Transverse colon (tissue), 4 donors: ENCODE measurements at regions not wholly inside any gene's neighbourhood (a gene's known extent, or its start where the extent isn't known, plus 50 kb on each side); places are given as distances from the start of the nearest gene placed in this dataset.
"Not testable (repeated sequence)": the region's sequence is repeated elsewhere in the genome, so short reads cannot be mapped to it uniquely, and the experiment has no call there.

Experiments
- CTCF ChIP-seq, 5 experiments: fragments of 200-600 bp in 3 of 5; fragments of 450-650 bp in 2 of 5; sonication (generic) in 3 of 5; IDR thresholded peaks; 1 replicate in 2 of 5; 2 replicates in 3 of 5; pipeline ENCODE4 v1.5.1; 2016 to 2017; ENCODE audit warnings: antibody characterized with exemption in 5 of 5, inconsistent platforms in 3 of 5, mild to moderate bottlenecking in 2 of 5, moderate library complexity in 1 of 5
- EP300 ChIP-seq: sonication (generic); formaldehyde crosslinking; IDR thresholded peaks from one replicate; pipeline ENCODE4 v1.6.1; 2017; ENCODE audit warnings: antibody characterized with exemption, low read depth
- POLR2AphosphoS5 ChIP-seq, 3 donors: sonication (generic); formaldehyde crosslinking; IDR thresholded peaks; one replicate each; pipeline ENCODE4 v1.6.1; 2016; ENCODE audit warnings: antibody characterized with exemption in 3 of 3

- TF ChIP-seq CTCF (IDR thresholded peaks at IDR 0.05); POLR2AphosphoS5 (IDR thresholded peaks at IDR 0.05); EP300: not testable (repeated sequence)
These were observed 746.1 kb downstream of the PRIM2 start for GRCh38 chr6:58063542-58063941.
